Fibroblast of skin of left biceps (primary cell): ENCODE measurements at regions not wholly inside any gene's neighbourhood (a gene's known extent, or its start where the extent isn't known, plus 50 kb on each side); places are given as distances from the start of the nearest gene placed in this dataset.

Experiments
- DNase-seq, 2 experiments: peaks; one replicate each; pipeline ENCODE4 v3.0.0-alpha.2; 2013; ENCODE audit warnings: low read depth in 2 of 2

- DNase-seq: no peak
These were observed 95.0 kb downstream of the TLR5 start for GRCh38 chr1:223048026-223048425.

GRCh38 chr1:223052462-223052861 is 90.6 kb downstream of the TLR5 start:
- no peak for DNase-seq

GRCh38 chr1:223052931-223053330 is 90.1 kb downstream of the TLR5 start:
- no peak for DNase-seq

GRCh38 chr1:223056802-223057201 is 86.2 kb downstream of the TLR5 start:
- DNase-seq: no peak

GRCh38 chr1:223057569-223058093 is 85.4 kb downstream of the TLR5 start:
- DNase-seq: no peak
